CMK (cell line): ENCODE measurements at regions not wholly inside any gene's neighbourhood (a gene's known extent, or its start where the extent isn't known, plus 50 kb on each side); places are given as distances from the start of the nearest gene placed in this dataset.
"Not testable (repeated sequence)": the region's sequence is repeated elsewhere in the genome, so short reads cannot be mapped to it uniquely, and the experiment has no call there.

ENCODE experiments used
- DNase-seq: peaks from one replicate; pipeline ENCODE4 v3.0.0-alpha.2; 2010; ENCODE audit warnings: low read depth

DNA sequence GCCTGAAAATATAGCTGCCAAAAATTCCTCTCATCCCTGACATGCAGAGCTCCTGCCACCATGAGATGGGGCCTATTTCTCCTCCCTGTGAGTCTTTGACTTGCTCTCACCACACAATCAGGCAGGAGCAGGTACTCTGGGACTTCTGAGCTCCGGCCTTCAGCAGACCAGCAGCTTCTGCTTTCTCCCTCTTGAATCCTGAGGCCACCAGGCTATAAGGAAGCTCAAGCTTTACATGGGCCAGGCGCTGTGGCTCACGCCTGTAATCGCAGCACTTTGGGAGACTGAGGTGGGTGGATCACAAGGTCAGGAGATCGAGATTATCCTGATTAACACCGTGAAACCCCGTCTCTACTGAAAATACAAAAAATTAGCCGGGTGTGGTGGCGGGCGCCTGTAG, 238.7 kb upstream of the RREB1 start:
- DNase-seq = no peak

DNA sequence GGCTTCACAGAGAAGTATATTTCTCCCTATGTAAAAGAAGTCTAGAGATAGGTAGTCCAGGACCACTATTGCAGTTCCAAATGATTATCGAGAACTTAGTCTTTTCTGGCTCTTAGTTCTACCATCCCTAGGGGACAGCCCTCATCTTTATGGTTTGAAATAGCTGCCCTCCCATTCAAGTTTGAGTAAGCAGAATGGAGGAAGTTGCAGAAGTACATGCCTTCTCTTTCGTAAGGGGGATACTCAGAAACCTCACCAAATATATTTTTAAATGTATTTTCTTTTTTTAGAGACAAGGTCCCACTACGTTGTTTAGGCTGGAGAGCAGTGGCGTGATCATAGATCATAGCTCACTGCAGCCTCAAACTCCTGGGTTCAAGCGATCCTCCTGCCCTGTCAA, 236.8 kb upstream of the RREB1 start:
- no peak for DNase-seq

DNA sequence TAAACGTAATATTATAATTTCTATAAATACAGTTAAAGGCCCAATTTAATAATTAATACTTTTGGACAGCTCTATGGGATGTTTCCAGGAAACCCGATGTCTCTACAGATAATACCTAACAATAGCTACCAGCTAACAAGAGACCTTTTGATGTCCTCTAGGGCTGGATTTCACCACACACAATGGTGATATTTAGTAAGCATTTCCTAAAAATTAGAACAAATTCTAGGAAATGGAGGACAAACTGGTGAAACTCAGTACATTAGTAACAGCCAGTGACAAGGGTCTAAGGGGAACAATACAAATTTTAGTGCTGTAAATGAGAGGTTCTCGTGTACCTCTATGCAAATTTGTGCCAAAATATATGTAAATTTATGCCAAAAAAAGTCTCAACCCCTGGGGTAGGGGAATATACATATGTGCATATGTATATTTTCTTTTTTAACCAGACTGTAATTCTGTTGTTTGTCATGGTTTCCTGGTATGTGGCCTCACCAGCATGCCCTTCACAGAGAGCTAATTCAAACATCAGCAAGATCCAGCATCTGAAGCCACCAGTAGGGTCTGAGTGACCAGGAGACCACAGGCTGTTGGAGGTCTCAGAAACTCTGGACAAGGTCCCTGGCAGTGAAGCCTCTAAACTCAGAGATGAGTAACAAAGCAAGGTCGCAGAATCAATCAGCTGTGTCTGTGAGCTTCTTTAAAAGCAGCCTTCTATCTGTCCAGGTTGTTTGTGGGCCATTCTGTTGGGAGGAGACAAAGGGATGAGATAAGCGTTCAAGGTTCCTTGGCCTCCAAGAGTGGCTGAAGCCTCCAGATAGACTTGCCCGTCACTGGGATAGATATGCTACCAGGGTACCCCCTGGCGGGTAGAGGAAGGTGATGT, 235.1 kb upstream of the RREB1 start:
- DNase-seq = no peak

DNA sequence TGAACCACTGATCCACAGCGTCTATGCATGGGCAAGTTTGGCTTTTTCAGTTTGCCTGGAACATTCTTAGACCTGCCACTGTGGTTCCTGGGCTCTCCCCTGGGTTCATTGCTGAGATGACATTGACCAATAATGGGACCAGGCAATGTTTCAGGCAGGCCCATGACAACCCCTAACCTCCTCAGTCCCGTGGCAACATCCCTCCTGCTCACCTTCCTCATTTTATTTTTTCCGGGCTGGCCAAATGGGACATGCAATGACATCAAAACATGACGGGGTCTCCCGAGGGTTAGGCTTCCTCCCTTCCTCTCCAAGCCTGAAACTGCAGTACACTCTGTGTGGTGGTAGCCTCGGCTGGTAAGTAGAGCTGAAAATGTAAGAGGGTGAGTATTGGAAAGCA, 234.0 kb upstream of the RREB1 start:
- DNase-seq = no peak

DNA sequence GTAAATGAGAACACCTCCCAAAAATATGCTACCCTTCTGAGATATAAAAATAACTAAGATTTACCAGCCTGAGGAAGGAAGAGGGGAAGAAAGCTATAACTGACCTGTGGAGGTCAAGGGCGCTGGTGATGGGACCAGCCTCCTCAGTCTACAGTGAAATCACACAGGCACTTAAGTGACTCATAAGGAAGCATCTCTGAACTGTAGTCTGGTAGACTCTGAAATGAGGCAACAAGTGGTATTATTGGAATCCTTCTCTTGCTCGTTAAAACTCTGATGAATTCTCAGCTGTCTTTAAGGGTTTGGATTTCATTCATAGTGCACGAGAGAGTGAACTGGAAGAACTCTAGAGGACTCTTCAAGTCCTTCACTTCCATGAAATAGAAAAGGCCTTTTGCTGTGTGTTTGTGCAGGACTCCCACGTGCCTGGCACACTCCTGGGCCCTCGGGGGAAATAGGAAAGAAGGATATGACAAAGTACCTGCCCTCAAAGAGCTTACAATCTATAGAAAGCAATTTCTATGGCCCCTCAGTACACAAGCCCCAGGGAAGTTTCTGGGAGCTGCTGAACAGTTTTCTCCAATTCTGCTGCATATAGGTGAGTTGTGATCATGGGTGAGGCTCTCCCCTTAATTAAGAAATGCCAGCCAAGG, 231.8 kb upstream of the RREB1 start:
- no peak for DNase-seq

DNA sequence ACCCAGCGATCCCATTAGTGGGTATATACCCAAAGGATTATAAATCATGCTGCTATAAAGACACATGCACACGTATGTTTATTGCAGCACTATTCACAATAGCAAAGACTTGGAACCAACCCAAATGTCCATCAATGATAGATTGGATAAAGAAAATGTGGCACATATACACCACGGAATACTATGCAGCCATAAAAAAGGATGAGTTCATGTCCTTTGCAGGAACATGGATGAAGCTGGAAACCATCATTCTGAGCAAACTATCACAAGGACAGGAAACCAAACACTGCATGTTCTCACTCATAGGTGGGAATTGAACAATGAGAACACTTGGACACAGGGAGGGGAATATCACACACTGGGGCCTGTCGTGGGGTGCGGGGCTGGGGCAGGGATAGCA, 230.0 kb upstream of the RREB1 start:
- not testable (repeated sequence) for DNase-seq

DNA sequence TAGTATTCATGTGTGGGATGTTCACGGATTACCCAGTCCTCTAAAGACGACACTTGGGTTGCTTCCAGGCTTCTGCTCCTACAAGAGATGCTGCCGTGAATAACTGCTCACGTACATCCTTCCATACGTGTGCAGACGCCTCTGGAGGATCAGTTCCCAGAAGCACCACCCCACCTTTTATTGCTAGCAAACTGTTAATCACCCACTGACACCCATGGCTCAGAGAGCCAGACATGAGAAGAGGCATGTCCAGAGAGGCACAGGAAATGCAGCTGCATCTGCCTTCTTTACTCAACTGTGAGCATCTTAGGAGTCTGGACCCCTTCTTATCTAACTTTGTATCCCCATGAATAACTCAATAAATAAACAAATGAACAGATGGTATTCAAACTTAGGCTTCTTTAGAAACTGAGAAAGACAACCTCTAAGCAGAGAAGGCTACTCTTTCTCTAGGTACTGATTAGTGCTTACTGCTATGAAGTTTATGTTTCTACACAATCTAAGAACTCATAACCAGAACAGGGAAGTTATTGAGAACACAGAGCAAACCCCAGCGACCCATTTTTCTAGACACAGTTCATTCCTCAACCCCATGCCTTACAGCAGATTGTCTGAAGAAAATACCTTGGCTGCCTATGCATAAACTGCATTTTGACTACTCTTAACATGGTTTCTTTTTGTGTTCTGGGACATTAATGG, 228.7 kb upstream of the RREB1 start:
- no peak for DNase-seq

DNA sequence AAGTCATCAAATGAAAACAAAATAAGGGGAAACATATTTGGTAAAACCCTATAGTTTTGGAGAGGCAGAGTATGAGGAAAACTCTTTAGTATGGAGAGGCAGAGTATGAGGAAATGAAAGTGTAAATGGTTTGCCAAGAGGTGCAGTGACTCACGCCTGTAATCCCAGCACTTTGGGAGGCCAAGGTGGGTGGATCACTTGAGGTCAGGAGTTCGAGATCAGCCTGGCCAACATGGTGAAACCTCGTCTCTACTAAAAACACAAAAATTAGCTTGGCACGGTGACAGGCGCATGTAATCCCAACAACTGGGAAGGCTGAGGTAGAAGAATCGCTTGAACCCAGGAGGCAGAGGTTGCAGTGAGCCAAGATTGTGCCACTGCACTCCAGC, 228.2 kb upstream of the RREB1 start:
- not testable (repeated sequence) for DNase-seq

DNA sequence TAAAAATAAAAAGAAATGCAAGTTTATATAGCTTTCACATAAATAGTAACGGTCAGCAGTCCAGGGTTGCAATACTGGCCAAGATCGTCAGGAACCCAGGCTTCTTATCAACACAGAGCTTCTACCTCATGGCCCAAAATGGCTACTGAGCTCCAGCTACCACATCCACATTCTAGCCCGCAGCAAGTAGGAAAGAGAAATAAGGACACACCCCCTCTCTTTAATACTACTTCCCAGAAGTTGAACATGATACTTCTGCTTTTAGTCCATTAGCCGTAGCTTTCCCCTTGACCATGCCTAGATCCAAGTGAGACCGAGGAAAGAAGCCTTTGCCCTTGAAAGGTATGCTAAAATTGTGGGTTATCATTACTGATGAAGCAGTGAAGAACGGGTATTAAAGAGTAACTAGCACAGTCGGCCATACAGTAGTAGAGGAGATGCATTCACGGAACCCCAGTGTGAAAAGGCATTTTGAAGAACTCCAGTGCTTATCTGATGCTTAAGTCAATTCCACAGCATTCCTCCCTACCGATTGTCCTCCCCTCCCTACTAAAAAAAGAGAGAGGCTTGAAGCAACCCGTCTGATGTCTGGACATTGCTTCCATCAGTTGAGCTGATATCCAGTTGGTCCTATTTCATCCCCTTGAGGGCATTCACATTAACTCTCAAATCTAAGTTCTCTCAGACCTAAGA, 226.9 kb upstream of the RREB1 start:
- DNase-seq = no peak

DNA sequence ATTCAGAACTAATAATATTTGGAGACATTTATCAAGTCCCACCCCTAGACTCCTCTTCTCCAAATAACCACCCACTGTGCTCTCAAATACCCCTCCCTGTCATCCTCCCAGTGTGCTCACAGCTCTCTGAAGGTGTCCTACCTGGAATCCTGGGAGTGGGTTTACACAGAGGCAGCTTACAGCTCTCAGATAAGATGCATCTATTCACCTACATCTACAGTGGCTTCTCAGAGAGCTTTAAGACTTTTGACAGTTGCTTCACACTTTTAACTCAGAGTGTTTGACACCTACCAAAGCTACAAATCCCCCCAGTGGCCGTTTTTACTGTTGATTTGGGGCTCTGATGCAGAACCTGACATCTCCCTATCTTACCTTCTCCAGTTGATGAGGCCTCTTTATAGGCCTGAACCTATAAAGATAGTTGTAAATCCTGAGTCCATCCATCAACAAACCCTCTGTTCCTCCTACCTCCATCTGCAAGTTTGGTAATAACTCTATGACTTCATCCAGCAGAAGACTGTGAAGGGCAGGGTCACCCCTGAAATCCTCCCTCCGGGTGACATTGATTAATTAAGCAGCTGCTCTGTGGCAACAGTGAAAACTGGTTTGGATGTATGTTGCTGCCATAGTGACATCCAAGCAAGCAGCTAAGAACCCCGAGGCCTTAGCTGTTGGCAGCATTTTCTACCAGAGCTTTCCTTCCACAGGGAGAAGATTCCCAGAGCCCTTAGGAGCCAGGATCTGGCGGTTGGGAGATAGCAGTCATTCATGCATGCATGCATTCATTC, 226.1 kb upstream of the RREB1 start:
- no peak for DNase-seq

DNA sequence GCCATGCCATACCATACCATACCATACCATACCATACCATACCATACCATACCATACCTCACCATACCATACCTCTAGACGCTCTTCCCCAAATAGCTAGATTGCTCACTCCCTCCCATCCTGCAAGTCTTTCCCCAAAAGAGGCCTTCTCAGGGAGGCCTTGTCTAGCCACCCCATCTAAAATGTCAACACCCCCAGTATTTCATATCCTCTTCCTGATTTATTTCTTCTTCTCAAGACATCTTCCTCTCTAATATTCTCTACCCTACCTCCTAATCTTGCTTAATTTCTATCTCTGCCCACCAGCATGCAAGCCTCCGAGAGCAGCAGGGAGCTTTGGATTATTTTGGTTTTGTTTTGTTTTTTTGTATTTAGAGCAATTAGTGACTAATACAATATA, 225.2 kb upstream of the RREB1 start:
- no peak for DNase-seq

DNA sequence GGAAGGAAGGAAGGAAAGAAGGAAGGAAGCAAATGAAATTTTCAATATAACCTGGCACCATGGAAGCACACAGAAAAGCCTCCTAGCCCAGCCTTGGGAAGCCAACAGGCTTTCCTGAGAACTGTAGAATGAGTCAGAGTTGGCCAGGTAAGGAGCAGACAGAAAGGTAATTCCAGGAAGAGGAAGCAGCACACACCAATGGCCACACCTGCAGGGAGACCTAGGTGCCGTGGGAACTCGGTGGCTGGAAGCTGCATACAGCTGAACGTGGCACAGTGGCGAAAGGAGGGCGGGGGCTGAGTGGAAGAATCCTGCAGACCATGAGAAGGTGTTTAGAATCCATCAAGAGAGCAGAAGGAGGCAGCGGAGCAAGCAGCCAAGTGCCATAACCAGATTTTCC, 224.8 kb upstream of the RREB1 start:
- no peak for DNase-seq

DNA sequence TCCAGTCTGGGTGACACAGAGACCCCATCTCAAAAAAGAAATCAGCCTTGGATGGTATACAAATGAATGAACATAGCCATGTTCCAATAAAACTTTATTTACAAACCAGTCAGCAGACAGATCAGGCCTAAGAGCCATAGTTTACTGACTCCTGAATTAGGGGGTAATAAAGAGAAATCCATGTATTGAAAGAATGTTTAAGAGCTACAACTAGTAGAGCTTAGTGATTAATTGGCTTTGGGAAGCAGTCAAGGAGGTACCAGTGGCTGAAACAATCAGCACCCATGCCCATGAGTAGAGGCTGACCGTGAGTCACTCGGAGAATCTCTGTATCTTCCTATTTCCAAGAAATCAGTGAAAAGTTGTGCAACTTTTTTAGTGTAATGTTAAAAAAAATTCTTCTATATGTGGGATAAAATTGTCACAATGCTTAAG, 223.6 kb upstream of the RREB1 start:
- DNase-seq = no peak

DNA sequence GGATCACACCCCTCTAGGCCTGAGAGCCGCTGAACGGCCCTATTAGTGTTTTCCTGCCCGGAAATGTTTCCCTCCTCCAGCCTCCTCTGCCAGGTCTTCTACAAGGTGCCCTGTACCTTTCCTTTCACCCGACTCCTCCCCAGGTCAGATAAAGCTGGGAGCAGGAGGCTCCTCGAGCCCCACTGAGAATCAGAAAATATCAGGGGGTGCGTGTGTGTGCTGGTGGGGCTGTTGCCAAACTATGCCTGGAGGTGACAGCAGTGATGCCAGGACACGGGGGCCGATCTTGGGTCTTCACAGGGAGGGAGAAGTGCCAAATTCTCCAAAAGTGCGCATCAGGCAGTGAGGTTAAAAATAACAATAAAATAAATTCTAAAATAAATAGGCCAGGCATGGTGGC, 222.8 kb upstream of the RREB1 start:
- no peak for DNase-seq

DNA sequence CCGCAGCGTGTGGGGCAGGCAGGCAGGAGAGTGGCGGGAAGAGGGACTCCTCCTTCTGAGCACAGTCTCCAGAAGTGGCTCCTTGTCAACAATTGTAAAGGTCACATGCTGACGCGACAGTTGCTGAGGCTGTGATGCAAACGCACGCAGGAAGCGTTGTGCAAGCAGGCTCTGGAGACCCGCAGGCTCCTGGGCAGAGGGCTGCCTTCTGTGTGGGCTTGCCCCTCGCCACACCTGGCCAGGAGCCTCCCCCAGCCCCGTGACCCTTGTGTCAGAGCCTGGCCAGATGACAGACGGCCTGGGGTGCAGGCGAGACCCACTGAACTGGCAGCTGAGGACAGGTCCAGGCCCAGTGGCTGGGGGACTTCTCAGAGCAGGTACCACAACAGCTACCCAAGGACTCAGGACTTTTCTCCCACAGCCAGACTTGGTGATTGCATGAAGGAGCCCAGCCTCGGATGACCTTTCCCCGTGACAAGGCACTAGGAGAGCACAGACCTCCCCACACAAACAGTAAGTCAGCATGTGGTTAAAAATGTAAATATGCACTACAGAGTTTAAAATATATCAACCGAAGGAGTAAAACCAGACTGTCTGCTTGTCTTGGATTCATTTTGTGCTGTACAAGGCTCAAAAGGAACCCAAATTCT, 222.1 kb upstream of the RREB1 start:
- DNase-seq = no peak

DNA sequence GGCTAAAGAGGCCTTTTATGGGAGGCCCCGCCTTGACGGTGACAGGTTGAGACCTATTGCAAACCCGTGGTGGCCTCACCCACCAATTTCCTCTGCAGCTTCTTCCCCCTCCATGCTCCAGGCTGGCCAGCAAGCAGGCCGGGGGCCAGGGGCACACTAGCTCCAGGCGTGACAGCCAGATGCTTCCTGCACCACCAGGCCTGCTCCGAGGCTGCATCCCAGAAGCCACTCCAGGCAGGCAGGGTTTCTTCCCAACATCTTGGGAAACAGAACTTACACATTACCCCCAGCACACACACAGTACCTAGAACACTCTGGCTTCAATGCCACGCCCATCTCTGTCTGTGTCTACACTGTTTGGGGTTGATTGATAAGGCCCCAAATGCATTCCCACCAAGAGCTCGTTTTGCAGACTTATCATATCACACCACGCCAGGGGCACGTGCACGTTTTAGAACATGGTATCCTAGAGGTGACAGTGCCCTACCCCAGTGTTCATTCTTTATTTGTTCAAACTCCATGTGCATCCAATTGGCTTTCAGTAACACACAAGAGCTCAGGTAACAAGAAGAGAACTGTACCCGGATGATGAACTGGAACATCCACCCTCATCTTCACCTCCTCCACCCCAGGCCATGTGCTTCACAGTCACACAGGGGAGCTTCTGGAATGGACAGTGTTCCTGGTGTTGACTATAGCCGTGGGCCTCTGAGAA, 221.4 kb upstream of the RREB1 start:
- DNase-seq = peak; percentile 62

DNA sequence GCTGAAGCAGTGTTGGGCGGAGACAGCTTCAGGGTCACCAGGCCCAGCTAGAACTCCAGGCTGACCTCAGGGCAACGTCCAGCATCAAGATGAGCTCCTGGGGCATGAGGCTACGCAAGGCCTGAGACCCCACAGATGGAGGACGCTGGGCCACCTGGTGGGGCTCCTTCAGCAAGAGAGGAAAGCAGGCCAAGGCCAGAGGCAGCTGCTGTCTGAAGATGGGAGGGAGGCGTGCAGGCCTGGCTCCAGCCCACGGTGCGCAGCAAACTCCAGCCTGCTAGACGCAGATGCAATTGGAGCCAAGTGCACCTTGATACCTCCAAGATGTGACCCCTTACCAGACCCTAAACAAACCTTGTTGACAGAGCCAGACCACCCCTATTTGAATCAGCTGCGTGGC, 220.9 kb upstream of the RREB1 start:
- no peak for DNase-seq

DNA sequence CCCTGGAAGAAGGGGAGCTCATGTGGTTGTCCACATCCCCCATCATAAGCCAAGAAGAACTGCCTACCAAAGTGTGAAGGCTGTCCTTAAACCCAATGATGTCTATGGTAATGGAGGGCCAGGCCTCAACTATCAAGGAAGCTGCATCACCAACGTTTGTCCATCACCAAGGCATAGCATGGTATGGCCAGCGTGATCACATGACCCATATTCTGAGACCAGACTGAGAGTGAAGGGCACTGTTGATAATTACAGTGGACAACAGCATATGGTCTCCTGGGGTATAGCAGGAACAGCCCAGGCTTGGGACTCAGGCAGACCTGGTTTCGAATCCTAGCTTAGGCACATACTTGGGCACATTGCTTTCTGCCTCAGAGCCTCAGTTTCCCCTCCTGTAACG, 218.2 kb upstream of the RREB1 start:
- DNase-seq = no peak

DNA sequence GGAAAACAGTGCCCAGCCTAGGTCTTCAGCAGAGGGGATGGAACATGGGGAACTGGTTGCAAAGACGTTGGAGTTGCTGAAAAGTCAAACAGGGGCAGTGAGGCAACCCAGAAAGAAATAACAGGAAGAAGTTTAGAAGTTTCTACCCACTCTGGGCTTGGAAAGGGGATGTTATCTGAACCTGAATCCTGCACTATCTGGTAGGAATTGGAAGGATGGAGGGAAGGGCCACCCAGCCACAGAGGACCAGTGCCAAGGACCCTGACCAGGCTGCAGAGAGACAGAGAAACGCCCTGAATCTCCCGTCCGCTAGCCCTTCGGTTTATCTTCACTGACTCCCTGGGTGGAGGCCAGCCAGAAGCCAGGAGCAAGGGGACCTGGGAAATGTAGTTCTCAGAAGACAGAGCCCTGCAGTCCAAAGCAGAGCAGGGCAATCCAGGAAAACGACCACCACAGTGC, 217.3 kb upstream of the RREB1 start:
- no peak for DNase-seq

DNA sequence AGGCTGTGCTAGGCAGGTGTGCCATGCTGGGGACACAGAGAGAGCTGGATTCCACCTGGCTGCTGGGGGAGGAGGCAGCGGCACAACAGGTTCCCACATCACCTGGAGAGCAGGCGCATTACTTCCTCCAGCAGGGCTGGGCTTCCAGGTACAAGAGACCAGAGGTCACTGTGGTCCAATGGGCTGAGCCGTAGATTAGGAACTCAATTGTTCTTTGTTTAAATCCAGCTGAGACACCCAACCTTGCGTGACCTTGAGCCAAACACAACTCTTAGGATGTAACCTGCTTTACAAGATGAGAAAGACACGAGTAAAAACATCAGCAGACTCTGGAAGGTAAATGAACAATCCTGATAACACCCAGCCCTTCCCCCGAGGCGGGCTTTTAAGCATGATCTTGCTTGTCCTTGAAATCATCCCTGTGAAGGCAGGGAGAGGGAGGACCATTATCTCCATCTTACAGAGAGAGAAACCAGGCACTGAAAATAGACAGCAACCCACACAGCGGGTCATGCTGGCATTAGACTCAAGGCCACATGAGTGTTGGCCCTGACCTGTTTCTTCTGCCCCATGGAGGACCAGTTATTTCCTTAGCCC, 216.5 kb upstream of the RREB1 start:
- DNase-seq = no peak
